Occipital lobe (tissue), 1 donor: ENCODE measurements at regions not wholly inside any gene's neighbourhood (a gene's known extent, or its start where the extent isn't known, plus 50 kb on each side); places are given as distances from the start of the nearest gene placed in this dataset.

ENCODE experiments used
- DNase-seq: peaks from one replicate; lab custom pipeline; 2025; lab: John Stamatoyannopoulos, UW

DNA sequence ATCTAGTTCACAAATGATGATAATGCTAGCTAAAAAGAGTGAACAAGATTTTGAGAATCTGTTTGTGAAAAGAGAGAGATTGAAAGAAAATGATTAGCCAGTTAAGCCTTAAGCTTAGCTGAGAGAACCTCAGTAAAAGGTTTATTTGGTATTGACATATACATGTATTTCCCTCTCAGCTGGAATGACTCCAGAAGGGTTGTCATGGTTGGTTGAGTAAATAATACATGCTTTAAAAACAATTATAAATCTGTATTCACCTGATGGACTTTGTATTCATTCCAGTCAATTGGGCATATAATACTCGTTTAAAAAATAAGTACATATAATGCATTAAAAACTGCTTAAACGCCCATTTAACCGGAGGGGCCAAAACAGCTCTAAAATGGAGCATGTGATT, 181.4 kb downstream of the GRB14 start:
- no peak for DNase-seq

DNA sequence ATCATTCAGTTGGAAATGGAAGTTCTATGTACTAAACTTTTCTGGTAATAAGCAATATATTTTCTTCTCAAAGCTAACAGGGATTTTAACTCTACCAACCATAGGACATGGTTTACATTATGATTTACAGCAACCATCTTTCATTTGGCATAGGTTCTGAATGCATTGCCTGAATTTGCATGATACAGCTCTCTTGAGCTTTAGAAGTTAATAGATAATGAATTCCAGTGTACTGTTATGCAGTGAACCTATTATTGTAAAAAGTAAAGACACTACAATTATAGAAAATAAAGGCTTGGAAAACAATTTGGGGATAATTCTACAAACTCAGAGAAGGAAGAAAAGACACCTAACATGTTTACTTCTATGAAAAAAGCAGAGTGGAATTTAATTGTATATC, 182.0 kb downstream of the GRB14 start:
- no peak for DNase-seq

DNA sequence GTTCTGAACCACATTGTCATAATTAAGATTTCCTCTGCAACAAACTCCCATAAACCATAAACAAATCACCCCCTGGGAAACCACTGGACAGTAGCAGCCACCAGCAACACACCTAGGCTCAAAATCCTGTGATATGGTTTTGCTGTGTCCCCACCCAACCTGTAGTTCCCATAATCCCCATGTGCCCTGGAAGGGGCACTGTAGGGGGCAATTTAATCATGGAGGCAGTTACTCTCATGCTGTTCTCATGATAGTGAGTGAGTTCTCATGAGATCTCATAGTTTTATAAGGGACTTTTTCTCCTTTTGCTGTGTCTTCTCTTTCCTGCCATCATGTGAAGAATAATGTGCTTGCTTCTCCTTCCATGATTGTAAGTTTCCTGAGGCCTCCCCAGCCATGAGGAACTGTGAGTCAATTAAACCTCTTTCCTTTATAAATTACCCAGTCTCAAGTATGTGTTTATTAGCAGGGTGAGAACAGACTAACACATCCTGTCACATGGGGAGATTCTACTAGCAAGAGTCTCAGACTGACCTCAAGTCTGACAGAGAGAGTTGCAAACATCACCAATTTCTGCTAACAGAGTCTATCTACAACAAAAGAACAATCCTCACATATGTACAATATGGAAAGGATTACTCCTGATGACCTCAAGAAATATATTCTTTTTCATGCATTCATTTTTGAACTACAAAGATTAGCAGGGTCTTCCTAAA, 182.6 kb downstream of the GRB14 start:
- no peak for DNase-seq

DNA sequence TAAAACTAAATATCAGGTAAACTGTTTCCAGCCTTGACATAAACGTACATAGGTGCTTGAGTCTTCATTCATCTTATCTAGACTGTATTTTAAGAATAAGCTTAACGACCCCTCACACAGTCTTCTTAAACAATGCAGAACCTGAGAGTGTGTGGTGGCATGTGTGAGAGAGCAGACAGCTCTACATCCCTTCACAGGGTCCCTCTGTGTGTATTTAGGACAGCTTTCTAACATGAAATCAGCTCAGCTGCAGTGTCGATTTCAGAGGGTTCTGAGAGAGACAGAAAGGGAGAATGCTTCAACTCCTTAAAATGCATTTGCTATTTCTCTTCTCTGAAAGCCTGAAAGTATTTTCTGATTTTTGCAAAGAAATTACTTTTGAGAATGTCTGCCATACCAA, 185.2 kb downstream of the GRB14 start:
- DNase-seq = no peak

DNA sequence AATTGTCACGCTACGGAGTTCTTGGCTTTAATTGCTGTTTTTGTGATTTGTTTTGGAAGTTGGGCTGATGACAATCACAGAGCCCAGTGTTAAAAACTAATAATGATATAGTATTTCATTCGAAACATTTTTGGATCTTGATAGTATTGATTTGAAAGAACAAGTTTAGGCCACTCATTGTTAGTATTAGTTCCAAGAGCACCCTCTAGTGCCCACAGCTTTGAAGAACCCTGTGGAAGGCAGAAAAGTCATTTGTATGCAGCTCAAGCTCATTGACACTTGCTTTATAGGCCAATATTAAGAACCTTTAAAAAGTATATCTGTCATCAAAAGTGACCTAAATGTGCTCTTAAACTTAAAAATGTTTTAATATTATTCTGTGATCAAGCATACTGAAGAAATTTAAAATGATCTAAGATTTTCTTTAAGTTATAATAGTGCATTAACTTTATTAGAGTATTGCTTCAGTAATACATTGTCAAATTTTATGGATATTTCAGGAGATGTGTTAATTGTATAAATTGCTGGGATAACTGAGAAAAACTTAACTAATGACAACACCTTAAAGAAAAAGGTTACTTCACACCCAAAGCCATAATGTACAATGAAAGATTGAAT, 191.0 kb downstream of the GRB14 start:
- DNase-seq = no peak

DNA sequence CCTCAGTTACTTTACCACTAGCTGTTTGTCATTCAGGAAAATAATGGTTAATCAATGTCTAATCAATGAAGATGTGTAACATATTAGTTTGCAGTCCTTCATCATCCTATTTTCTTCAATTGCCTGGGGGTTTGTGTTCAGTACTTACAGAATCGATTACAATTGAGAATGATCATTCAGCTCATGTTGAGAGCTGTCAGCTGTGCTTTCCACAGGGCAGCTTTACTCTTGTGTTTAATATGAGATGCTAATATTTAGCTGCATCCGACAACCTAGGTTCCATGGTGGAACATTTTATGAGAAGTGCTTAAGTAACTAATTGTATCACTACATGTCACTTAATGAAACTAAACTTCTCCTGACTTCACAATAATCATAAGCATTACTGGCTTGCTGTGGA, 191.9 kb downstream of the GRB14 start:
- no peak for DNase-seq

DNA sequence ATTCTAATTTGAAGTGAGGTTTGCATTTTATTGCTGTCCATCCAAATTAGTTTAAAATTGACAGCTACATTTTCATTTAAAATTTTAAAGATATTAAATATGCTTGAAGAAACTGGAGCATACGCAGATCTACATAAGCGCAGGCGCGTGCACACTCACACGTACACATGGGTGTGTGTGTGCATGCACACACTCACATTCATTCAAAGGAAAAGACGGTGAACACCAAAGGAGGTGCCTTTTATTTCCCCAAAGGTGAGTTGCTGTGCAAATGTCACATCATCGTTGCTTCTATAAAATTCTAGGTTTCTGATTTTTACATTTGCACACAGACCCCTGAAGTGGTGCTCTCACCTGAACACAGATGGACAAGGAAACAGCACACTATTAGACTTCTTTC, 194.2 kb downstream of the GRB14 start:
- DNase-seq = no peak

DNA sequence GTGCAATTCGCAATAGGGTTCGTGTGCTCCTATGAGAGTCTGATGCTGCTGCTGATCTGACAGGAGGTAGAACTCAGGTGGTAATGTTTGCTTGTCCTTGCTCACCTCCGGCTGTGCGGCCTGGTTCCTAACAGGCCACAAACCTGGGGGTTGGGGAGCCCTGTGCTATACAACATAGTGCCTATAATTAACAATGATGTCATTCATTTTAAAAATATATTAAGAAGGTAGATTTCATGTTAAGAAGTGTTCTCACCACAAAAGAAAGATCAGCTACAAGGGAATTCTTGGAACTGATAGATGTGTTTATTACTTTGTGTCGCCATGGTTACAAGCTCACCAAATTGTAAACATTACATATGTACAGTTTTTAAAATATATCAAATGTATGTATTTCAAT, 200.5 kb downstream of the GRB14 start:
- DNase-seq = no peak

DNA sequence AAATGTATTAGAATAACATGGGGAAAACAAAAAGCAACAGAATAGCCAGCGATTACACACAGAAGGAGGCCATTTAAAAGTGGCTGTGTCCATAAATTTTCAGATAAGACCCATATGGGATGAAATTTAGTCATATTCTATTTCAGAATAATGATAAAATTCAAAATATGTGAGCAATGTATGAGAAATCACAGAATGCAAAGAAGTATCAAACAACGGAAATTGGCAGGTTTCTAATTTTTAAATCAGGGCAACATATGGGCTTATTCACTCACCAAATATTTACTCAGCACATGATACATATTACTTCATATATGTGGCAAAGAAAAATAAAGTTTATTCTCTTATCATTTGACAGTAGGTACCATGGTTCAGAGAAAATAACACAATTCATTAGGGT, 208.5 kb downstream of the GRB14 start:
- no peak for DNase-seq

DNA sequence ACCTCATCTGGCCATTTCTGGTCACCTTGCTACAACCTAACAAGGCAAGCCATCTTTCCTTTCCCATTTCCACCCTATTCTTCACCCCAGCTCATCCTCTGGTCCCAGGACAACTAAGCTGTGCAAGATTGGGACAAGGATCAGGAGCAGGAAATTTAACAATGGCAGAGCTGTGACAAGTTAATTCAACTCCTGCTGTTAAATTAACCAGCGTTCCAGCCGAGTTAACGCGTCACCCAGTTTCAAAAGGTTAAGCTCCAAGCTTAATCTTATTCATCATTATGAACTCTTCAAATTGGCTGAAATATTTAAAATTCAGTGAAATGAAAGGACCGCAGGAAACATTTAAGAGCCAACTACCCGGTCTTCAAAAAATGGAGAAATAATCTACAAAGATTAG, 231.9 kb downstream of the GRB14 start:
- no peak for DNase-seq

DNA sequence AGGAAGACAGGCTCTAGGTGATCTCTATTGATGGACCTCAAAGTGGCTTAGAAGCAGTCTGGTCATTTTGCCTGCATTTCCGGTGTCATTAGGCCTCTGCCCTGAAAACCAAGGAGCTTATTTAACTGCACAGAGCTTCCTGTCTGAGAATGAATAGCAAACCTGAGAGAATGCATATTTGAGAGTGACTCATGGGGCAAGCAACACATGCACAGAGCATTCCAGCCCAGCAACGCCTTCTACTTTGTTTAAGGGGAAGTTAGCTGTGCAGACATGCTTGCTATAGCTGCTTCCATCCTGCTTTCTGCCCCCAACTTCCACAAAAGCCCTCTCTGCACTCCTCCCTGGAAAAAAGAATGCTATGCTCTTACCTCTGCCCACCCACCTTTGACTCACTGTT, 232.8 kb downstream of the GRB14 start:
- DNase-seq = no peak

DNA sequence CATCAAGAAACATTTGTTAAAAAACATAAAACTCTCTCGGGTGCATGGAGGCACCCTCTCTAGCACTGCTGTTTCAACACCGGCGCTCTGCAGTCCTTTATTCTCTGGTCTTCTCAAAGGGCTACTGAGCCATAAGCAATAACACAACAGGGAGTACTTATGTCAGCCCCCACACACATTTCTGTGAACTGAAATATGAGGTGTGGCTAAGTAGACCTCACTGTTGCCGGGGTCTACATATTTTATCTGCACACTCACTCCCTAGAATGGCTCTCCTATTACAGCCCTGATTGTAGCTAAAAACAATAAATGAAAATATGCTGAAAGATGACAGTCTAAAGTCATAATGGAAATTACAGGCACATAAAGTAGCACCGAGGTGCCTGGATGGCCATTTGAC, 235.1 kb downstream of the GRB14 start:
- no peak for DNase-seq

DNA sequence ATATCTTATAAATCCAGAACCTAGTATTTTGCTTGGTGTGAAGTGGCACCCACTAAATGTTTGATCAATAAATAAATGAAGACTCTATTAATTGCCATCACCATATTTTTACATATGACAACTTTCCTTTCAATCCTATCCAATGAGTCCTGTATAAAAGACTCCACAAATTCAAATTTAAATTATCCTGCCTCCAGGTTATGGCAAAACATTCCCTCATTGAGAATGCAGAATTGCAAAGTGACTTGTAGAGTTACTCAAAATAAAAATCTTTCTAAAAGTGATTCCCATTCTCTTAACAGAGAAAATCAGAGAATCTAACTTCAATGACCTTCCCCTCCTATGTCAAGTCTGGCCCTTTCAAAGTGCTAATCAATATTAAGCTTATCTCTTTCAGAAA, 236.8 kb downstream of the GRB14 start:
- DNase-seq = no peak

DNA sequence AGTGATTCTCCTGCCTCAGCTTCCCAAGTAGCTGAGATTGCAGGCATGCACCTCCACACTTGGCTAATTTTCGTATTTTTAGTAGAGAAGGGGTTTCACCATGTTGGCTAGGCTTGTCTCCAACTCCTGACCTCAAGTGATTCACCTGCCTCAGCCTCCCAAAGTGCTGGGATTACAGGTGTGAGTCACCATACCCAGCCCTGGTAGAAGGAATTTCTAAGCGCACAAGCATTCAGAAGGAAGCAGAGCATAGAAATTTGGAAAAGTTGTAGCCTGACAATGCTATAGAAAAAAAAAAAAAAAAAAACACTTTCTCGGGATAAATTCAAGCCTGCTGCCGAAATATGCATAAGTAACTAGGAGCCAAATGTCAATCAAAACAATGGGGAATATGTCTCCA, 249.4 kb downstream of the GRB14 start:
- no peak for DNase-seq

DNA sequence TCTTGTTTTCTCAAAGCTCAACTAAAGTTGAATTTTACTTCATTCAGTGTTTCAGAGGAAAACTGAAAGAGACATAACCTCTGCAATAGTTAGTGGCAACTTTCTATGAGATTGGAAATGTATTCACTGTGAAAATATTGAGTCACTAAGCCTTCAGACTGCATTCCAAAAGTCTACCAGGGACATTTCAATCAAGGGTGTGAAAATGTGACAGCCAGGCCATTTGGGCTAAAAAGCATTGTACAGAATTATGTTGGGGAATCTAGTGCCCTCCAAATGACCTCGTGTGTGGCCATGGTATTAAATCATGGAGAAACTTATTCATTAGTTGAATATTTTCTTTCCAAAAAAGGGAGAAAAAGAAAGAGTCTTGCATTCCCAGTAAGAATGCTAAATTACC, 251.9 kb downstream of the GRB14 start:
- DNase-seq = no peak

DNA sequence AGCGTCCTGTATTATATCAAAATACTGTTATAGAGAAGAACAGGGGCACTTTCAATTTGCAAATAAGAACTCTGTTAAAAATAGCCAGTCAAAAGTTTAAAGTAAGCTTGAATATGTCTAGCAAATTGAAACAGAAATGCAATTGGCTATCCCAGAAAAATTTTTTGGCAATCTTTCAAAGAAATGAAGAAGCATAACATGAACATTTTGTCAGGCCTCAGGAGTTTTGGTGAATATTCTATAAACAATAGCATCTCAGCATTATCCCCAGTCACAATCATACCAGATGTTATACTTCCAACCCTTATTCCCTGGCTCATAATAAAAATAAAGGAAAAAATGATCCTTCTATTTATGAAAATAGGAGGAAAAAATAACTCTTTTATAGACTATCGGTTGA, 252.4 kb downstream of the GRB14 start:
- DNase-seq = no peak

DNA sequence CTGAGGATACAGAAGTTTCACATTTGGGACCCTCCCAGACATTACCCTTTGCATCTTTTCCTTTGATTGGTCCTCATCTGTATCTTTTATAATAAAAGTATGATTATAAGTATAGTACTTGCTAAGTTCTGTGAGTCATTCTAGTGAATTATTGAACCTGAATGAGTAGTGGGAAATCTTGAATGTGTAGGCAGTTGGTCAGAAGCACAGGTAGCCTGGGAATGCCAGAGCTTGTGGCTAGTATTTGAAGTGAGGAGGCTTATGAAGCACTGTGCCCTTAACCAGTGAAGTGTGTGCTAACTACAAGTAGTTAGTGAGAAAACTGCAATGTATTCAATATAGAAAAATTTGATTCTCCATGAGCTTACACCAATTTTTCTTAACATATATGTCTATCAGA, 257.6 kb downstream of the GRB14 start:
- DNase-seq = no peak

DNA sequence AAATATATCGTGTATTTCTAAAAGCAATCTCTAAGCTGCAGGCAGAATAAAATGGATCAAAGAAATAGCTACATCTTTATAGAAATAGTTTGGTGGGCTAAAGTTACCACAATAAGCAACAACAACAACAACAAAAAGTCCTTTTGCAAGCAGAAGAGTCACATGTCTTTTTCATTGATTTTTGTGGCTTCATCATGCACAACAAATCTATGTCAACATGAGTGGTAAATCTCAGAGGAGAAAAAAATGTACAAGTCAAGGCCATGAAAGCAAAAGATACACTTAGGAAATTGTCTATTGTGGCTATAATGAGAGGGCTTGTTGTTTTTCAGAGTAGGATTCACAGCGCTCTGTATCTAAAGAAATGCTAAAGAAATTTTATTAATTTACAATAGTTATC, 269.7 kb downstream of the GRB14 start:
- no peak for DNase-seq

DNA sequence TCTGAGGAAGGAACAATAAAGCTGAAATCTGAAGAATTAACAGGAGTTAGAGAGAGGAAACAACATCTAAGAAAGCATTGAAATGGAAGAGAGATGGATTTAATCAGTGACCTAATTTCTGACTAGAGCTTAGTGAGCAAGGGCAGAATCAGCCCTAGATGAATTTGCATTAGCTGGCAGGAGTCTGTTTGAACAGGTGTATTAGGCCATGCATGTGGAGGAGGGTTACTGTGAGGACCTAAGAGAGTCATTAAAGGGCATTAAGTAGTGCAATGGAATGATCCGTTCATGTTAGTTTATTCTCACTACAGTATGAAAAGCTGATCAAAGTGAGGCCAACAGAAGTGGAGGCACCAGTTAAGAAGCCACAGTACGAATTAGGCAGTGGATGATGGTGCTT, 285.3 kb downstream of the GRB14 start:
- no peak for DNase-seq

DNA sequence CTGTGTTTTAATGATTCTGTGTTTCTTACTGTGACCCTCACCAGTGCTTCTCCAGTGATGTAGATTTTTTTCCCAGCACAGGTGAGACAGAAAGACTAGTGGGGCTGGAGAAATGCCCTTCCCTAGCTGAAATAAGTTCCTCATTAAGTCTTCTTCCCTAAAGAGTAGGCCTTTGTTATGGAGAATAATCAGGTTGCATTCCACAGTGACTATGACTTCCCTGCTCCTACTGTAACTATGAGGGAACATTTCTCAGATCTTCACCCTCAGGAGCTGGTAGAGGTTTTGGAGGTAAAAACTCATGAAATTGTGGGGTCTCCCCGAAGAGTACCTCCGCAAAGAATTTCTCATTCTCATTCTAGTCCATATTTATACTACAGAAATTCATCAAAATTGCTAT, 286.2 kb downstream of the GRB14 start:
- DNase-seq = no peak

DNA sequence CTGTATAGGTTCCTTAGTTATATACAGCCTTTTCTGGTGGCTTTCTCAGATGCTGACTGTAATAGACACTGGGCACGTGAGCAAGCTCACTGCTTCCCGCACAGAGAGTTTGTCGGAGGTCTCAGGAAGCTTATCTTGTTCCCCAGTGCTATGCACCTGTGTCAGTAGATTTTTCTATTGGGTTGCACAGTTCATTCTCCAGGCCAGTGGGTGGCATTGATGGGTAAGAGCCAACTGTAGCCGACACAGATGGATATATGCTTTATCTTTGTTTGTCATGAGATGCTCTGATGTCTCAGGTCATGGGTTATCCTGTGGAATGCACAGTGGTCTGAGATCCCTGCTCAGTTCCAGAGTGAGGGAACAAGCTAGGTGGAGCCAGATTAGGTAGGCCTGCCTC, 293.0 kb downstream of the GRB14 start:
- DNase-seq = no peak

DNA sequence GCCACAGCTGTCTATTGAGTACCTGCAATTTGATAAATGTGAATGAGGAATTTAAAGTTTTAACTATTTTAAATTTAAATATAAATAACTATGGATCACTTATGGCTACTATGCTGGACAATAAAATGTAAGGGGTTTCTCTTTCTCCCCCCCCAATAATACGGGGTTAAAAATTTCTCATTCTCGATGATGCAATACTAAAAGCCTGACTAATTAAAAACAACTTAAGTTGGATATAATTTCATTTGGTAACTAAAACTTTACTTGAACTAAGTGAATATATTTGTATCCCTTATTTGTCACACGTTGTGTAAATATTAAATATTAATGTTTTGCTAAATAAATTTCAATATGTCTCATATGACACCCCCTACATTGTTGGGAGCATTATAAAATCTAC, 297.3 kb downstream of the GRB14 start:
- no peak for DNase-seq

DNA sequence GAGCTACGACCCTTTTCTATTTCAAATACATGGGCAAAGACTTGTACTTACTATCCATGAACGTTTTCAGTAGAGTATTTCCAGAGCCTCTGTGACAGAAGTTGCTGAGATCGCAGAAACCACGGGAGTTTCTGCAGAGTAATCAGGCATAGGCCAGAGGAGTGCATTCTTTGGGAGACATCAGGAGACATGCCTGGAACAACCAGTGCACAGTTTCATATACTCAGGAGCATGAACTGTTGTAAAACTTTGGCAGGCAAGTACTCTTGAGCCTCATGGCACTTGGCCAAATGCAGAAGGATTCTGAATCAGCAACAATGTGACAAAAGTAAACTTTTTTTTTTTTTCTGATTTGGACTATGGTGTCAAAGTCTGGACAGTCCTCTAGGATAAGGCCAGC, 307.1 kb downstream of the GRB14 start:
- no peak for DNase-seq

DNA sequence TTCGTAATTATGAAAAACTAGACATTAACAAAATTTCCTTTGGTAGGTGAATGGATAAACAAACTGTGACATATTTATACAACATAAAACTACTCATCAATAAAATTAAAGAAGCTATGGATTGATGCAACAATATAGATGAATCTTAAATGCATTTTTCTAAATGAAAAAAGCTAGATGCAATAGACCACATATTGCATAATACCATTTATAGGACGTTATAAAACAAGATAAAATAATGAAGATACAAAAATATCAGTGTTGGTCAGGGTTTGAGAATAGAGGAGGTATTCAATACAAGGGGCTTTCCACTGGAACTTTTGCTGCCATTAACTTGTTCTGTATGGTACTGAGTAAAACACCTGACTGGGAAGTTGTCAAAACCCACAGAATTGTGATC, 314.4 kb downstream of the GRB14 start:
- no peak for DNase-seq
